H1 (cell line): ENCODE measurements at regions not wholly inside any gene's neighbourhood (a gene's known extent, or its start where the extent isn't known, plus 50 kb on each side); places are given as distances from the start of the nearest gene placed in this dataset.

Source experiments
- CTCF ChIA-PET: fragments of 300-600 bp; sonication (Branson Sonifier 250); formaldehyde crosslinking; loops from one replicate; lab custom pipeline; 2021; ENCODE audit not compliant: partially characterized antibody; lab: Charles Lee
- POLR2A ChIA-PET: fragments of 300-600 bp; sonication (Branson Sonifier 250); formaldehyde crosslinking; loops from one replicate; lab custom pipeline; 2021; ENCODE audit warnings: inconsistent platforms; ENCODE audit not compliant: partially characterized antibody; lab: Charles Lee
- DNase-seq, 2 experiments: peaks; one replicate each; pipeline versions ENCODE4 v3.0.0 to v3.0.0-alpha.2; 2010 to 2022; ENCODE audit warnings: low spot score in 2 of 2, low read depth in 1 of 2, mixed read lengths in 1 of 2
- FAIRE-seq: peaks from 2 replicates; lab custom pipeline; 2011; peaks lifted over from hg19 to GRCh38; lab: Jason Lieb, UNC
- H2AFZ ChIP-seq: 2 replicates; pipeline ENCODE4 v1.8.1; 2012; ENCODE audit warnings: low read length, inconsistent platforms
- H2AK5ac ChIP-seq: 2 replicates; pipeline ENCODE4 v1.6.1; 2013; ENCODE audit warnings: low read depth, low read length
- H2BK120ac ChIP-seq: replicated peaks from 2 replicates; pipeline ENCODE3; 2013; ENCODE audit warnings: low read depth, low read length, inconsistent platforms
- H2BK12ac ChIP-seq: 2 replicates; pipeline ENCODE4 v1.6.1; 2013; ENCODE audit warnings: low read depth, low read length
- H2BK15ac ChIP-seq: 2 replicates; pipeline ENCODE4 v1.6.1; 2013; ENCODE audit warnings: low read length
- H2BK20ac ChIP-seq: 2 replicates; pipeline ENCODE4 v1.6.1; 2013; ENCODE audit warnings: low read length
- H2BK5ac ChIP-seq: 2 replicates; pipeline ENCODE4 v1.6.1; 2013; ENCODE audit warnings: low read depth, low read length
- H3K14ac ChIP-seq: 2 replicates; pipeline ENCODE4 v1.6.1; 2013; ENCODE audit warnings: inconsistent platforms; ENCODE audit not compliant: insufficient read length
- H3K18ac ChIP-seq: 2 replicates; pipeline ENCODE4 v1.6.1; 2013; ENCODE audit warnings: low read length; ENCODE audit errors: extremely low read depth
- H3K23ac ChIP-seq: 2 replicates; pipeline ENCODE4 v1.6.1; 2013; ENCODE audit warnings: inconsistent platforms; ENCODE audit not compliant: insufficient read length
- H3K23me2 ChIP-seq: 2 replicates; pipeline ENCODE4 v1.6.1; 2013; ENCODE audit warnings: low read depth, low read length
- H3K27ac ChIP-seq: 2 replicates; pipeline ENCODE4 v1.6.1; 2011; ENCODE audit warnings: low read depth, low read length, inconsistent platforms
- H3K27me3 ChIP-seq, 4 experiments: replicated peaks in 1 of 4; 1 replicate in 1 of 4; 2 replicates in 3 of 4; pipeline versions ENCODE4 v1.6.1 to v1.8.1; 2011 to 2013; ENCODE audit warnings: low read length in 3 of 4, mild to moderate bottlenecking in 3 of 4, inconsistent platforms in 2 of 4, mixed read lengths in 2 of 4, moderate library complexity in 1 of 4; ENCODE audit not compliant: control insufficient read depth in 3 of 4, insufficient read depth in 3 of 4; ENCODE audit errors: extremely low read depth in 1 of 4
- H3K36me3 ChIP-seq, 4 experiments: 2 replicates each; pipeline versions ENCODE4 v1.6.1 to v1.8.1; 2011 to 2013; ENCODE audit warnings: mild to moderate bottlenecking in 4 of 4, low read length in 3 of 4, moderate library complexity in 2 of 4, control low read depth in 1 of 4, inconsistent platforms in 1 of 4; ENCODE audit not compliant: insufficient read depth in 4 of 4, control insufficient read depth in 2 of 4
- H3K4ac ChIP-seq: replicated peaks from 2 replicates; pipeline ENCODE3; 2013; ENCODE audit warnings: low read length, low read depth, mixed read lengths, inconsistent platforms; ENCODE audit not compliant: insufficient read length
- H3K4me1 ChIP-seq, 4 experiments: replicated peaks in 1 of 4; 1 replicate in 1 of 4; 2 replicates in 3 of 4; pipeline versions ENCODE4 v1.6.1 to v1.8.1; 2011 to 2013; ENCODE audit warnings: low read length in 3 of 4, inconsistent platforms in 2 of 4, mixed read lengths in 1 of 4; ENCODE audit not compliant: insufficient read depth in 4 of 4, control insufficient read depth in 3 of 4
- H3K4me2 ChIP-seq, 2 experiments: 2 replicates each; pipeline versions ENCODE4 v1.6.1 to v1.8.1; 2011 to 2013; ENCODE audit warnings: low read depth in 2 of 2, low read length in 2 of 2, control low read depth in 1 of 2, inconsistent platforms in 1 of 2, mild to moderate bottlenecking in 1 of 2; ENCODE audit not compliant: insufficient read depth in 1 of 2
- H3K4me3 ChIP-seq, 4 experiments: fragments of 200-600, 300-600 bp in 1 of 4; sonication (generic), shearing (Covaris generic), sonication (Bioruptor Twin) in 1 of 4; 2 replicates each; pipeline versions ENCODE4 v1.5.1 to v1.8.1; 2011 to 2016; ENCODE audit warnings: low read length in 4 of 4, low read depth in 3 of 4, control low read depth in 2 of 4, inconsistent platforms in 2 of 4, mild to moderate bottlenecking in 2 of 4, mixed read lengths in 1 of 4, moderate library complexity in 1 of 4; ENCODE audit not compliant: insufficient read depth in 2 of 4; ENCODE audit errors: extremely low read depth in 1 of 4
- H3K56ac ChIP-seq: replicated peaks from 2 replicates; pipeline ENCODE3; 2013; ENCODE audit warnings: low read depth, mild to moderate bottlenecking, mixed read lengths, low read length, inconsistent platforms; ENCODE audit not compliant: insufficient read length
- H3K79me1 ChIP-seq: 2 replicates; pipeline ENCODE4 v1.6.1; 2013; ENCODE audit warnings: low read depth, low read length, control low read depth
- H3K79me2 ChIP-seq, 2 experiments: 2 replicates each; pipeline versions ENCODE4 v1.6.1 to v1.8.1; 2012 to 2013; ENCODE audit warnings: low read length in 2 of 2, mild to moderate bottlenecking in 2 of 2, inconsistent platforms in 1 of 2; ENCODE audit not compliant: insufficient read depth in 2 of 2, control insufficient read depth in 1 of 2
- H3K9ac ChIP-seq, 4 experiments: replicated peaks in 1 of 4; 1 replicate in 1 of 4; 2 replicates in 3 of 4; pipeline versions ENCODE4 v1.6.1 to v1.8.1; 2011 to 2013; ENCODE audit warnings: low read depth in 3 of 4, low read length in 3 of 4, control low read depth in 2 of 4, mild to moderate bottlenecking in 2 of 4, moderate library complexity in 2 of 4, inconsistent platforms in 1 of 4; ENCODE audit errors: extremely low read depth in 1 of 4
- H3K9me3 ChIP-seq, 2 experiments: 2 replicates each; pipeline versions ENCODE4 v1.6.1 to v1.8.1; 2012 to 2013; ENCODE audit warnings: mild to moderate bottlenecking in 2 of 2, moderate library complexity in 2 of 2, control low read depth in 1 of 2, inconsistent platforms in 1 of 2, low read depth in 1 of 2, low read length in 1 of 2, mixed read lengths in 1 of 2; ENCODE audit not compliant: insufficient read depth in 2 of 2
- H4K20me1 ChIP-seq, 2 experiments: replicated peaks in 1 of 2; 2 replicates each; pipeline versions ENCODE3 to v1.8.1; 2011 to 2013; ENCODE audit warnings: inconsistent platforms in 2 of 2, low read length in 2 of 2, mild to moderate bottlenecking in 1 of 2; ENCODE audit not compliant: insufficient read depth in 2 of 2, control insufficient read depth in 1 of 2
- H4K5ac ChIP-seq: 2 replicates; pipeline ENCODE4 v1.6.1; 2013; ENCODE audit warnings: low read length, low read depth, mixed read lengths, inconsistent platforms; ENCODE audit not compliant: insufficient read length
- H4K8ac ChIP-seq: 2 replicates; pipeline ENCODE4 v1.8.0; 2013; ENCODE audit warnings: mild to moderate bottlenecking, moderate library complexity, low read length, inconsistent platforms; ENCODE audit not compliant: insufficient read depth; ENCODE audit errors: extremely low read depth
- H4K91ac ChIP-seq: replicated peaks from 2 replicates; pipeline ENCODE3; 2013; ENCODE audit warnings: low read length, mixed read lengths, inconsistent platforms; ENCODE audit not compliant: insufficient read length
- CREB1 ChIP-seq: IDR thresholded peaks from 2 replicates; pipeline ENCODE4 v1.6.1; 2012; ENCODE audit warnings: inconsistent platforms
- EP300 ChIP-seq, 2 experiments: IDR thresholded peaks; 1 replicate in 1 of 2; 2 replicates in 1 of 2; pipeline ENCODE4 v1.6.1; 2011 to 2012; ENCODE audit warnings: low read depth in 2 of 2, low read length in 2 of 2, mild to moderate bottlenecking in 2 of 2, borderline replicate concordance in 1 of 2, inconsistent platforms in 1 of 2, moderate library complexity in 1 of 2
- HDAC2 ChIP-seq, 2 experiments: fragments of 300-600 bp in 1 of 2; sonication (generic) in 1 of 2; IDR thresholded peaks; 2 replicates each; pipeline ENCODE4 v1.6.1; 2011 to 2012; ENCODE audit warnings: low read depth in 2 of 2, low read length in 2 of 2, mild to moderate bottlenecking in 2 of 2, moderate library complexity in 2 of 2, borderline replicate concordance in 1 of 2, inconsistent platforms in 1 of 2
- JUN ChIP-seq: IDR thresholded peaks from 2 replicates; pipeline ENCODE4 v1.6.1; 2011; ENCODE audit warnings: low read depth, mild to moderate bottlenecking, improper control_type of control experiment, low read length
- RBBP5 ChIP-seq: IDR thresholded peaks from 2 replicates; pipeline ENCODE4 v1.7.1; 2012; ENCODE audit warnings: low read depth, mild to moderate bottlenecking, inconsistent platforms, low read length, moderate library complexity, borderline replicate concordance
- SIX5 ChIP-seq: IDR thresholded peaks from 2 replicates; pipeline ENCODE4 v1.6.1; 2011; ENCODE audit warnings: mild to moderate bottlenecking, low read depth, low read length
- TBP ChIP-seq: IDR thresholded peaks from 2 replicates; pipeline ENCODE4 v1.6.1; 2011; ENCODE audit warnings: low read depth, low read length, improper control_type of control experiment
- TCF12 ChIP-seq: IDR thresholded peaks from 2 replicates; pipeline ENCODE4 v1.6.1; 2011; ENCODE audit warnings: low read depth, mild to moderate bottlenecking, low read length
- WGBS, 2 experiments: shearing (Covaris generic) in 1 of 2; methylation state at CpG; one replicate each; pipeline versions ENCODE4 v1.1.6 to v1.1.7; 2013 to 2015; ENCODE audit warnings: low lambda C conversion rate in 2 of 2, mixed read lengths in 2 of 2, inconsistent platforms in 1 of 2, low coverage in 1 of 2, missing lambda C conversion rate in 1 of 2; ENCODE audit not compliant: insufficient replicate concordance in 2 of 2, insufficient coverage in 1 of 2, insufficient read length in 1 of 2; ENCODE audit errors: extremely low coverage in 1 of 2, missing lambda C conversion rate in 1 of 2; 5-methylcytosine and 5-hydroxymethylcytosine counted together
- TF ChIP-seq, protein P1 (sequence below): IDR thresholded peaks from 2 replicates; pipeline ENCODE4 v1.6.1; 2012; ENCODE audit warnings: low read length, inconsistent platforms

DNA sequence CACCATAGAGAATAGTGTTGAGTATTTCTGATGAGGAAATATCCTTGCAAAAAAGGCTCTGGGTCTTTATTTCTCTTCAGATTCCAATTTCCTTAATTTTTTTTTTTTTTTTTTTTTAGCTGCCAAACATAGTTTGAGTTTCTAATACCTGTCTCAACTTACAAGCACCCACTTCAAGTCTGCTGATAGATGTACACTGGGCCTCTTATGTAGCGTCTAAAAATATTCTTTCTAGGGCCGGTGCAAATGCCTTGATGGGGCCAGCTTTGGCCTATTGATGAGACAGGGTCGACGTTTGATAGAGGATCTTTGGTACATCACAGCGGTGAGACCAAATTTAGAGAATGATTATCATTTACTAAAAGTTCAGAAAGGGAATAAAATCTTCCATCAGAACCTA lies 626.4 kb downstream of the LMO4 start:
- no peak overlapping the region for H3K14ac ChIP-seq
- no peaks in the 10 kb centered on the region for H3K79me1 ChIP-seq
- H3K18ac ChIP-seq, result no peak overlapping the region
- no peak overlapping the region for H3K56ac ChIP-seq
- CTCF ChIA-PET, result interaction anchor here (0.6 to 3.2 kb wide), 5 partner anchors 9 to 281 kb away, joined by 3 to 25 read pairs (median 12); no protein-coding TSS in a partner anchor
- TF ChIP-seq TBP, result no peak
- TF ChIP-seq SIX5, result no peak
- no peak for TF ChIP-seq JUN
- no peak for TF ChIP-seq EP300 (IDR thresholded peaks at IDR 0.05; ENCODE audit: borderline replicate concordance in 1 of 2, low read depth in 2 of 2, low read length in 2 of 2)
- no peak for TF ChIP-seq CREB1
- no peak for TF ChIP-seq RBBP5
- no peak for TF ChIP-seq TCF12
- TF ChIP-seq, protein P1, sequence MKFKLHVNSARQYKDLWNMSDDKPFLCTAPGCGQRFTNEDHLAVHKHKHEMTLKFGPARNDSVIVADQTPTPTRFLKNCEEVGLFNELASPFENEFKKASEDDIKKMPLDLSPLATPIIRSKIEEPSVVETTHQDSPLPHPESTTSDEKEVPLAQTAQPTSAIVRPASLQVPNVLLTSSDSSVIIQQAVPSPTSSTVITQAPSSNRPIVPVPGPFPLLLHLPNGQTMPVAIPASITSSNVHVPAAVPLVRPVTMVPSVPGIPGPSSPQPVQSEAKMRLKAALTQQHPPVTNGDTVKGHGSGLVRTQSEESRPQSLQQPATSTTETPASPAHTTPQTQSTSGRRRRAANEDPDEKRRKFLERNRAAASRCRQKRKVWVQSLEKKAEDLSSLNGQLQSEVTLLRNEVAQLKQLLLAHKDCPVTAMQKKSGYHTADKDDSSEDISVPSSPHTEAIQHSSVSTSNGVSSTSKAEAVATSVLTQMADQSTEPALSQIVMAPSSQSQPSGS, result no peak
- no peak for TF ChIP-seq HDAC2 (IDR thresholded peaks at IDR 0.05; ENCODE audit: borderline replicate concordance in 1 of 2, low read depth in 2 of 2, low read length in 2 of 2)
- no peak overlapping the region for H3K4ac ChIP-seq
- H3K36me3 ChIP-seq, result no peaks in the 10 kb centered on the region; a peak in 1 of 8 replicates
- H3K9me3 ChIP-seq, result no peaks in the 10 kb centered on the region
- FAIRE-seq, result no peak
- no peak overlapping the region for H2BK5ac ChIP-seq
- no peak overlapping the region for H2AK5ac ChIP-seq
- no peak overlapping the region for H4K5ac ChIP-seq
- no peak overlapping the region for H3K23ac ChIP-seq
- peaks cover 0 to 4% (median 2%) of the 10 kb centered on the region in 4 experiments; a peak in 4 of 7 replicates for H3K4me1 ChIP-seq
- POLR2A ChIA-PET, result no interaction called here
- 92% methylated on average over 5 of the region's 5 CpGs; no CpG with 5 or more reads in 1 of the 2 experiments for WGBS, 2 experiments
- H3K27ac ChIP-seq, result no peak overlapping the region
- no peak overlapping the region for H3K4me3 ChIP-seq
- no peaks in the 10 kb centered on the region for H3K23me2 ChIP-seq
- H2BK20ac ChIP-seq, result no peak overlapping the region
- no peak overlapping the region for H2AFZ ChIP-seq
- no peak overlapping the region for H2BK12ac ChIP-seq
- DNase-seq, result no peak
- no peaks in the 10 kb centered on the region for H3K27me3 ChIP-seq
- H3K79me2 ChIP-seq, result no peaks in the 10 kb centered on the region
- no peak overlapping the region for H4K91ac ChIP-seq
- H2BK15ac ChIP-seq, result no peak overlapping the region
- H3K9ac ChIP-seq, result no peak overlapping the region
- H3K4me2 ChIP-seq, result no peak overlapping the region
- H2BK120ac ChIP-seq, result no peak overlapping the region
- H4K20me1 ChIP-seq, result no peaks in the 10 kb centered on the region
- no peak overlapping the region for H4K8ac ChIP-seq
